K562 (cell line): ENCODE measurements at regions not wholly inside any gene's neighbourhood (a gene's known extent, or its start where the extent isn't known, plus 50 kb on each side); places are given as distances from the start of the nearest gene placed in this dataset.

Source experiments
- ARID2 ChIP-seq: fragments of 450-650 bp; IDR thresholded peaks from 2 replicates; pipeline ENCODE4 v1.6.1; 2017; ENCODE audit warnings: antibody characterized with exemption, mild to moderate bottlenecking
- CHD7 ChIP-seq: fragments of 200-600 bp; sonication (generic); IDR thresholded peaks from one replicate; pipeline ENCODE4 v1.6.1; 2012; ENCODE audit warnings: mild to moderate bottlenecking, low read depth, low read length, inconsistent platforms

DNA sequence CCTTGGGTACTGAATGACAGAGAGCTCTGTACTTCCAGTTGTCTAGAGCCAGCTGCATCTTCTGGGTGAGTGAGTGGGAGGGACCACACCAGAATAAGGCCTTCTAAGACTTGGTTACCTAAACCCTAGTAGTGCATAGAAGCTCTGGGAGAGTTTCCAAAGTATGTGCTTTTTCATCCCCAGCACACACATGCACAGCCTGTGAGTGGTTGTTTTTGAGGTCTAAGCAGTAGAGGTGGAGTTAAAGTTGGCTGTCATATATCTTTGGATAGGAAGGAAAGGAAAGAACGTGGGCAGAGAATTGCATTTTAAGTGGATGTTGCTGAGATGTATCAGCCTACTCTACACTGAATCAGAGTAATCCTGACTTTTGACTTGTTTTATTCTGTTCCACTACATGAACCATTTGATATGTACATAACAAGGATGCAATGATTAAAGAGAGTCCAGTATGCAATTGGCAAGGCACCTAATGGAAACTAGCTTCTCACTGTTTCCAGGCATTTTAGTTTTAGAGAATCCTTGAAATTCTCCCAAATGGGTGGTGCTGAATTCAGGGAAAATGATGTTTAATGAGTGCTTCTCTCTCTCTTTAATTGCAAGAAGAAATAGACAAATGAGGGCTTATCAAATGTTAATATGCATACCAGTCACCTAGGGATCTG is 51.8 kb upstream of the PRICKLE1 start (continued):
- no peak for TF ChIP-seq CHD7
- TF ChIP-seq ARID2 = no peak
